GM12874 (cell line): ENCODE measurements at regions not wholly inside any gene's neighbourhood (a gene's known extent, or its start where the extent isn't known, plus 50 kb on each side); places are given as distances from the start of the nearest gene placed in this dataset.

Experiments
- TF ChIP-seq, protein P1 (sequence below): IDR thresholded peaks from 2 replicates; pipeline ENCODE4 v1.5.1; 2011; ENCODE audit warnings: low read depth, mild to moderate bottlenecking, control low read depth, low read length, moderate library complexity; ENCODE audit not compliant: insufficient read depth

DNA sequence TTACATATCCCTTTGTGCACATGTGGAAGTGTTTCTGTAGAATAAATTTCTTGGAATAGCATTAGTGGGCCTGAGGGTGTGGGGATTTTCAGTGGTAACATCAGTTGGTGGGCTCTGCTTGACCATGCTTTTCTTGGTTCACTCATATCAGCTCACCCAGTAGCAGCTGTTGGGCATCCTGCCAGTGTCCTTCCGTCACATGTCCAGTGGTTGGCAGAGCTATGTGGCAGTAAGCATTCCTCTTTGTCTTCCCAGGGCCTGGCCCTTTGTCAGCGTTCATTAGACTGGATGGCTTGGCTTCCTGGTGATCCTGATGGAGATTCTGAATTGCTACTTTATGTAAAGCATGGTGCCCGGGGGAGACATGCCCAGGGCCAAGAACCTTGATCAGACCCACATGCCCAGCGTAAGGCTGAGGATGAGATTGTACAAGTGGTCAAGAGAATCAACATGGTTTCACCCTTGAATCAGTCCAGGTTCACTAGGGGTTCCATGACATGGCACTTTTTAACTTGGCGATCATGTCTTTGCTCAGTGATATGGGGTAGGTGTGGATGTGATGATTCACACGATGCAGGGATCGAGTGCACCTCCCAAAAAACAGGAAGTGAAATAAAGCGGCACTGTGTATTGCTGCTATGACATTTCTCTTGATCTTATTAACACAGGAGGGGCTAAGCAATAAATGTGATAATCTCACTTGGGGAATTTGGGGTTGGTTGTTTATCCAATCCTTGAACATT is 72.1 kb upstream of the IGFBP7 start:
- TF ChIP-seq, protein P1, sequence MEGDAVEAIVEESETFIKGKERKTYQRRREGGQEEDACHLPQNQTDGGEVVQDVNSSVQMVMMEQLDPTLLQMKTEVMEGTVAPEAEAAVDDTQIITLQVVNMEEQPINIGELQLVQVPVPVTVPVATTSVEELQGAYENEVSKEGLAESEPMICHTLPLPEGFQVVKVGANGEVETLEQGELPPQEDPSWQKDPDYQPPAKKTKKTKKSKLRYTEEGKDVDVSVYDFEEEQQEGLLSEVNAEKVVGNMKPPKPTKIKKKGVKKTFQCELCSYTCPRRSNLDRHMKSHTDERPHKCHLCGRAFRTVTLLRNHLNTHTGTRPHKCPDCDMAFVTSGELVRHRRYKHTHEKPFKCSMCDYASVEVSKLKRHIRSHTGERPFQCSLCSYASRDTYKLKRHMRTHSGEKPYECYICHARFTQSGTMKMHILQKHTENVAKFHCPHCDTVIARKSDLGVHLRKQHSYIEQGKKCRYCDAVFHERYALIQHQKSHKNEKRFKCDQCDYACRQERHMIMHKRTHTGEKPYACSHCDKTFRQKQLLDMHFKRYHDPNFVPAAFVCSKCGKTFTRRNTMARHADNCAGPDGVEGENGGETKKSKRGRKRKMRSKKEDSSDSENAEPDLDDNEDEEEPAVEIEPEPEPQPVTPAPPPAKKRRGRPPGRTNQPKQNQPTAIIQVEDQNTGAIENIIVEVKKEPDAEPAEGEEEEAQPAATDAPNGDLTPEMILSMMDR: no peak

DNA sequence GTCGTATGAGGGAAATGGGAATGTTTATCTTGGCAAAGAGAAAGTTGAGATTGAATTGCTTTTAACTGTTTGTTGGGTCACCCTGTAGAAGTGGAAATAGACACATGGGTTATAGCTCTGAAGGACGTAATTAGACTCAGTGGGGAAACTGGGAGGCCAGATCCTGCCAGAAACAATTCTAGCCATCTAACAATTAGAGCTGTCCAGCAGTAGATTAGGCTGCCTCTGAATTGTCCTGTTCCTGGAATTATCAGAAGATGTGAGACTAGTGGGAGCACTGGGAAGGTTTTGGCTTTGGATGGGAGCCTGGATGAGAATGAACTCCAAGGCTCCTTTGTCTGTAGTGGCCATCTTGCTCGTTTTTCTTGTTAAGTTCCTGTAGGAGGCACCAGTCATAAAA is 61.9 kb upstream of the IGFBP7 start:
- TF ChIP-seq, protein P1: no peak

DNA sequence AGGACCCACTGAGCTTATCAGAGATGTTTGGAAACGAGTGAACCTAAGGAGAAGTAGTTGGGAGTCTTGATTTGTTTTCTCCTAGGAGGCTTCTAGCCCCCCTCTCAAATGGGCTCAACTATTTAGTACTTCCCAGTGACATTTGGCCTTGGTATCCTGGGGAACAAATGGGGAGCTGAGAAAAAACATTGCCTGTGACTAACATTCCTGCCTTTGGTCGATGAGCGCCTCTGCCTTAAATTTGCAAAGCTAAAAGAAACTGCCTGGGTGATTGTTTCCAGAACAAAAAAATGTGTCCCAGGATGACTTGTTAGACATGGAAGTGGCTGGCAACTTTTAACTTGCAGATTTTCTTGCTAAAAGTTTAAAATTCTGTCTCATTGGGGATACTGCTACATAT is 58.8 kb upstream of the IGFBP7 start:
- TF ChIP-seq, protein P1: no peak

DNA sequence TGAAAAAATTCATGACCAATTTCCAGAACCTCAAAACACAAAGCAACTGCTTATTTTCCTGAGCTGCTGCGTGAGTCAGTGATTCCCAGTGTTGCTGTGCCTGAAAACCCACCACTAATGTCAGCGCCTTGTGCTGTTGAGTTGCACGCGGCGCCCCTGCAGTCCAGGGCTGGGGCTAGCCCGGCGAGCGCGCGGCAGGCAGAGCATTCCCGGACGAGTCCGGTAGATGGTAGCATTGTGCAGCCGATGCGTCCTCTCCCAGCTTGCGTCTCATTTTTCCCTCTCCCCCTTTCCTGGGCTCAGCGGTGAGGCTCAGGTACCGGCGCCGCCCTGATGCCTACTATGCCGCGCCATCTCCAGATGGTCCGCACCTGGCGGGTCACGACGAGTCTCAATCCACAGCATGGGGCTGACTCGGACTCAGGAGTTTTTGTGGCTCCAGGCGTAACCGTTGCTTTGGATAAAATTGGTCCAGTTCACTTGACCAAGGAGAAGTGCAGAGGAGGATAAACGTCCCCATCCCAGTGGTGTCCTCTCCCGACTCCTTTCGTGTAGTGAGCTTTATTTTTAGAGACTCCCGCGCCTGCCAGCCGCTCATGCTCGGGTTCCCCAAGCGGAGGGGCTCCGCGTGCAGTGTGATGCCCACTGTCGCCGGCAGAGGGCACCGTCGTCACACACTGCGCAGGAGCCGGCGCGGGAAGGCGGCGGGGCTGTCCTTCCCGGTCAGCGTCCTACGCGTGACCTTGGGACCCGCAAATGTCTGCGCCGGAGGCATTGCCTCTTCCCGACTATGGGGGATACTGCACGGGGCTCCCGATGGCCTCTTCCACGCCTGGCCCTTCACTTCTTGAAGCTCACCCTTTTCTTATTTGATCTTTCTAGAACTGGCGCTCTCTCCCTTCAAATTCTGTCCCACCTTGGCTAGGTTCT is 53.6 kb upstream of the IGFBP7 start:
- TF ChIP-seq, protein P1: peak; percentile 96

DNA sequence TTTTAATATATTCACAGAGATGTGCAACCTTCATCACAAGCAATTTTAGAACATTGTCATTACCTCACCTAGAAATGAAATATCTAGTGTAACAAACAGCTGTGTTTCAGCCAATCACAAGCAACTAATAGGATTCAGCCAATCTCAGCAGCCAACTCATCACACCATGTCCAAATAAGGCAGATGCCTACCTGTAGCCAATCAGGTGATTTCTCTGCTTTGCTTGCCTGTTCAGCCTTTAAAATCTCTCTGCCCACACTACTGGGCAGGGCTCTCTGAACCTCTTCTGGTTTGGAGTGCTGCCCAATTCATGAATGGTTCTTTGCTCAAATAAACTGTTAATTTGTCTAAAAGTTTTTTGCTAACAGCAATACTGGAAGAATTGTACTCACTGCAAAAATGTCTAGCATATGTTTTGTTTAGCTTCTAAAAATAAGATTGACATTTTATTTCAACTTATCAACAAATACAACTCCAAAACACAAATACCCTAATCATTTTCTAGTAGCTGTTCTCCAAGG is 52.4 kb upstream of the IGFBP7 start:
- TF ChIP-seq, protein P1: no peak
